Osteocyte (in vitro differentiated cells): ENCODE measurements at regions not wholly inside any gene's neighbourhood (a gene's known extent, or its start where the extent isn't known, plus 50 kb on each side); places are given as distances from the start of the nearest gene placed in this dataset.

Experiments
- DNase-seq: peaks from one replicate; pipeline ENCODE4 v3.0.0; 2021; ENCODE audit warnings: mixed read lengths; ENCODE audit not compliant: unreplicated experiment; ENCODE audit errors: extremely low spot score
- H3K27ac Mint-ChIP-seq: one replicate; pipeline ENCODE4 v1.8.0; 2021; ENCODE audit warnings: mild to moderate bottlenecking, mixed read lengths; ENCODE audit not compliant: unreplicated experiment
- H3K27me3 Mint-ChIP-seq: one replicate; pipeline ENCODE4 v1.8.0; 2021; ENCODE audit warnings: mixed read lengths; ENCODE audit not compliant: unreplicated experiment
- H3K36me3 Mint-ChIP-seq: one replicate; pipeline ENCODE4 v1.8.0; 2021; ENCODE audit warnings: mixed read lengths; ENCODE audit not compliant: unreplicated experiment
- H3K4me1 Mint-ChIP-seq: one replicate; pipeline ENCODE4 v1.8.0; 2021; ENCODE audit warnings: mixed read lengths; ENCODE audit not compliant: unreplicated experiment
- H3K4me3 Mint-ChIP-seq: one replicate; pipeline ENCODE4 v1.8.0; 2021; ENCODE audit warnings: mild to moderate bottlenecking, moderate library complexity, mixed read lengths; ENCODE audit not compliant: unreplicated experiment
- H3K9me3 Mint-ChIP-seq: one replicate; pipeline ENCODE4 v1.8.0; 2021; ENCODE audit warnings: mixed read lengths; ENCODE audit not compliant: unreplicated experiment
- CTCF ChIP-seq: fragments of 200-600 bp; sonication (generic); IDR thresholded peaks from 2 replicates; pipeline ENCODE4 v1.5.0; 2021; ENCODE audit warnings: antibody characterized with exemption, mild to moderate bottlenecking, moderate library complexity

GRCh38 chr12:124679533-124680371 lies 112.3 kb upstream of the NCOR2 start:
- H3K27ac Mint-ChIP-seq: no peak overlapping the region
- peaks cover 69% of the 10 kb centered on the region for H3K4me1 Mint-ChIP-seq
- TF ChIP-seq CTCF: no peak
- H3K36me3 Mint-ChIP-seq: no peaks in the 10 kb centered on the region
- no peak for DNase-seq
- H3K9me3 Mint-ChIP-seq: no peaks in the 10 kb centered on the region
- no peaks in the 10 kb centered on the region for H3K27me3 Mint-ChIP-seq
- H3K4me3 Mint-ChIP-seq: no peak overlapping the region

GRCh38 chr12:124679047-124679446 lies 111.6 kb upstream of the NCOR2 start:
- DNase-seq: no peak
- no peaks in the 10 kb centered on the region for H3K9me3 Mint-ChIP-seq
- no peaks in the 10 kb centered on the region for H3K36me3 Mint-ChIP-seq
- peaks cover 69% of the 10 kb centered on the region for H3K4me1 Mint-ChIP-seq
- no peaks in the 10 kb centered on the region for H3K27me3 Mint-ChIP-seq
- no peak for TF ChIP-seq CTCF
- H3K27ac Mint-ChIP-seq: no peak overlapping the region
- H3K4me3 Mint-ChIP-seq: no peak overlapping the region

GRCh38 chr12:124678421-124678893 lies 111.0 kb upstream of the NCOR2 start:
- Mint-ChIP-seq H3K27ac (no peak overlapping the region), H3K4me3 (no peak overlapping the region), H3K36me3 (no peaks in the 10 kb centered on the region), H3K4me1 (peaks cover 64% of the 10 kb centered on the region), H3K27me3 (no peaks in the 10 kb centered on the region), H3K9me3 (no peaks in the 10 kb centered on the region)
- TF ChIP-seq CTCF: no peak
- DNase-seq: no peak

DNA sequence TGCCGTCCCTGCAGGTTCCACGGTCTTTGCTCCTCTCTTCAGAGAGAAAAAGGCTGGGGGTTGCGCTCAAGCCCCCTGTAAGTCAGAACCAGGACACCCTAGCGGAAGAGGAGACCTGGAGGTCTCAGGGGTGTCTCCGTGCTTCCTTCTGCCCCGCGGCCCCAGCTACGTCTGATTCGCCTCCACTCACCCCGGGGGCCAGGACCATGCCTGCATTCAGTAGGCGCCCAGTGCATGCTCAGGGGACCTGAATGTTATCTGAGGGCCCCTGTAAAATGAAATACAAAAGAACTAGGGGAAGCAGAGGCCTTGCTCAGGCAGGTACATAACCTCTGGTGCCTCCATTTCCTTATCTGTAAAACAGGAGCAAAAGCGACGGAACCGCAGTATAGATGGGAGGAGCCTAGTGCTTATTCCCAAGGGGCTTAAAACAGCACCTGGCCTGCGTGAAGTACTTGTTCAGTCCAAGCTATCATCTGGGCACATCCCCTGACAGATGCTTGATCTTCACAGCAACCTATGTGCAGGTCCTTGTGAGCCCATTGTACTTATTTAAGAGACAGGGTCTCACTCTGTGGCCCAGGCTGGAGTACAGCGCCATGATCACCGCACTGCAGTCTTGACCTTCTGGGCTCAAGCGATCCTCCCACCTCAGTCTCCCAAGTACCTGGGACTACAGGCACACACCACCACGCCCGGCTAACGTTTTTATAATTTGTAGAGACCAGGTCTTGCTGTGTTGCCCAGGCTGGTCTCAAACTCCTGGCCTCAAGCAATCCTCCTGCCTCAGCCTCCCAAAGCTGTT lies 110.3 kb upstream of the NCOR2 start:
- H3K9me3 Mint-ChIP-seq: no peaks in the 10 kb centered on the region

More for the DNA sequence above, 110.3 kb upstream of the NCOR2 start:
- no peak overlapping the region for H3K27ac Mint-ChIP-seq
- H3K36me3 Mint-ChIP-seq: no peaks in the 10 kb centered on the region
- no peaks in the 10 kb centered on the region for H3K27me3 Mint-ChIP-seq
- H3K4me1 Mint-ChIP-seq: peaks cover 57% of the 10 kb centered on the region
- H3K4me3 Mint-ChIP-seq: no peak overlapping the region
- no peak for TF ChIP-seq CTCF
- no peak for DNase-seq
